GM21360 (cell line): ENCODE measurements at regions not wholly inside any gene's neighbourhood (a gene's known extent, or its start where the extent isn't known, plus 50 kb on each side); places are given as distances from the start of the nearest gene placed in this dataset.

Experiments used
- ATAC-seq: cut with Tn5 transposase; IDR thresholded peaks from one replicate; pipeline ENCODE4 v1.9.1; 2021; ENCODE audit warnings: mild to moderate bottlenecking, moderate library complexity; ENCODE audit not compliant: unreplicated experiment

DNA sequence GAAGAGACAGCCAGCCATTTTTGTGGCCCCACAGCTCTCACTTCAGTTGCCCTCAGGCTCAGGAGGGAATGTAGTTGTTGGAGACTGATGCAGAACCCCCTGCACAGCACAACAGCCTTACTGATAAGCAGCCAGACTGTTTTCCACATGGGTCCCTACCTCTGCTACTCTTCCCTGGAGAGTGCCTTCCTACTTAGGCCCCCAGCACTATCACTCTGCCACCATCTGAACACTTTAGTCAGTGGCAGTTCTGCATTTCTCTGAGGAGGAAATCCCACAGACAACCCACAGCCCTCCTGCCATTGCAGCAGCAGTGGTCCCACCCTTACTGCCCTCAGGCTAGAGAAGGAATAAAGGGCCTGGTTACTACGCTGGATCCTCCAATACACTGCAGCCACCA lies 61.8 kb upstream of the PTPRD start:
- no peak for ATAC-seq

DNA sequence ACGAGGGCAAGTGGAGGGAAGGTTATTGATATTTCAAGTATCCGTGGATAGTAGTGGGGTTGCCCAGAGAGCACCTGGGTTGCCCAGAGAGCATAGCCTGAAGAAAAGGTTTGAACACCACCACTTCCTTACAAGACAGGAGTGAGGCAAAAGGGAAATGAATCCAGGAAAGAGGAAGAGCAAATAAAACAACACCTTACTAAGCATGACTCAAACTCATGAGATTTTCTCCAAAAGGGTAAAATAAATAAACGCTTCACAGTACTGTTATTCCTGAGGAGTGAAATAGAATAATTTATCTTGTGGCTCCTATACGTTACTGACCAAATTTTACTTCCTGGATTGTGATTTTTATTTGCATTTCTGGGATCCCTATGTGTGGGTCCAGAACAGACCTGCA lies 65.2 kb upstream of the PTPRD start:
- no peak for ATAC-seq

- no peak for ATAC-seq
These were observed 66.0 kb upstream of the PTPRD start for GRCh38 chr9:10678790-10679189.

DNA sequence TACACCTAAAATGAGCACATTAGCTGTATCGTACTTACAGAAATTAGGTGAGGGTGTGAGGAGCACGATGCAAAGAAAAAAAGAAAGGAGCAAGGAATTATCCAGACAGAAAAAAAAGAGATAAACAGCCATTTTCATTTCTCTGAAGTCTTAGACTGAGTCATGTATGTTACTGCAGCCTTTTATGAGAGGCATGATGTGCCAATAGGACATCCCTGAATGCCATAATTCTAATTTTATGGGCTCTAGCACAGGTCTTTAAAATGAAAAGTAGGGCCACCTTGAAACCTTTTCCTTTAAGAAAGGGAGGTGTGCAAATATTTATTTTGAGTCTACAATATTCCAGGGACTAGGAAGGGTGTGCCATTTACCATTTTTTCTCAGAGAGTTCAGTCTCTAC lies 74.1 kb upstream of the PTPRD start:
- no peak for ATAC-seq

- no peak for ATAC-seq
These were observed 77.7 kb upstream of the PTPRD start for GRCh38 chr9:10690546-10690945.

DNA sequence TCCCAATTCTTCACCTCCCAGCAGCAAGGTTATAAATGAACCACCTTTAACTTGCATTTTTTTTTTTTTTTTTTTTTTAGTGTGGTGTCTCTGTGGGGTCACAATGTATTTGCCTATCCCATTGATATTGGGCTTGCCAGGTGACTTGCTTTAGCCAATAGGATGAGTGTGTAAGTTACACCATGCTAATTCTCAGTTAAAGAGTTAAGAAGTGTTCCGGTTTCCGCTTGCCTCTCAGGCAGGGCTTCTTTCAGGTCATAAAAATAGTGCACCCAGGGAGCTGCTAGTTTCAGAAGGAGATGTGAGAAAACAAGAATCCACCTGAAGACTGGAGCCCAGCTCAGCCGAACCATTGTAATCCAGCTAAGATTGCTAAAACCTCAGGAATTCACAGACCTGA lies 84.2 kb upstream of the PTPRD start:
- no peak for ATAC-seq

DNA sequence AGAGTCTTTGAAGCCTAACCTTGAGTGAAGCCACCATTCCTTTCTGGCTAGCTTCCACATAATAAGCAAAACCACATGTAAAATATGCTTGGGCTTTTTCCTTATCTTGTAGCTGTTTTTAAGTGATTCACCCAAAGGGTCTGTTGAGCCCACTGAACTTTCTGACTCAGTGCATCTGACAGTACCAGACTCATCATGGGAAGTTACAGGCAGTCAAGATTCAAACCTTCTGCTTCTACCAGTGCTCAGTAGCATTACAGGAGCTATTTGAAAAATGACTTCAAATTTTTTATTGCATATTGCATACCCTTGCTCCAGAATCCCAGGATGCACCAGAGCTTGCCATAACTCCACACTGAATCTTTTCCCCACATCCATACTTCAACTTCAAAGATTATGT lies 87.5 kb upstream of the PTPRD start:
- ATAC-seq: no peak

DNA sequence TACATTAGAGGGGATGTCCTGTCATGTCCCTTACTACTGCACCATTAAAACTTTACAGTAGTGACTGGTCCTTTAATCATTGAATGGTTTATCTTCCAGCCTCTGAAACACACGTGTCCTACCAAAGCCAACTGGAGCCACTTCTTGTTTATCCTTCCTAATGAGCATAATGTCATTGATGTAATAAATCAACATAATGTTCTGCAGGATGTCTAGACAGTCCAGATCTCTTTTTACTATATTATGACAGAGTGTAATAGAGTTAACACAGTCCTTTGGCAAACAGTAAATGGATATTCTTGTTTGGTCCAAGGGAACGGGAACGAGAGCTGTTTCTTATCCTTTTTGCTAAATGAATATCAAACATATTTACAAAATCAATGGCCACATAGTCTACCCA lies 88.1 kb upstream of the PTPRD start:
- no peak for ATAC-seq

DNA sequence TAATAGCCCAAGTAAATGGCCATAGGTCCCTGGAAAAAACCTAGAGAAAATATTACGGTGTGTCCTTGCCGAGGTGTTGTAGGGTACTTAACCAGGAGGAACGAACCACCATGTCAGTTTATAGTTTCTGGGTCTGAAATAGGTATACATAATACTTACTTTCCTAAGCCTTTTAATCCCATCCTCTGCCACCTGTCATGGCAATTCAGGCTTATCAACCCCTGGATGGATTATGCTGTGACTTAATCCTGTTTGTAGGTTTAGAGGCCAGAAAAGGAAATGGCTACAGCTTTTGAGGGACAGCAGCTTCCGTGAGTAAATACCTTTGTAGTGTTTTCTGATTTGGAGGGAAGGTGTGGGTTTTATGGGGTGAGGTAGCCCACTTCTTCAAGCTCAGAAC lies 89.1 kb upstream of the PTPRD start:
- ATAC-seq: no peak

DNA sequence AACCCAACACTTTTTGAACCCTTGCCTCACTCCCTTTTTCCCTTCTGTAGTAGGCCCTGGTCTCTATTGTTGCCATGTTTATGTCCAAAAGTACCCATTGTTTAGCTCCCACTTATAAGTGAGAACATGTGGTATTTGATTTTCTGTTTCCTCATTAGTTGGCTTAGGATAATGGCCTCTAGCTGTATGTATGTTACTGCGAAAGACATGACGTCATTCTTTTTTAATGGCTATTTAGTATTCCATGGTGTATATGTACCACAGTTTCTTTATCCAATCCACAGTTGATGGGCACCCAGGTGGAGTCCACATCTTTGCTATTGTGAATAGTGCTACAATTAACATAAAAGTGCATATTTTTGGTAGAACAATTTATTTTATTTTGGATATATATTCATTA lies 90.3 kb upstream of the PTPRD start:
- ATAC-seq: no peak

DNA sequence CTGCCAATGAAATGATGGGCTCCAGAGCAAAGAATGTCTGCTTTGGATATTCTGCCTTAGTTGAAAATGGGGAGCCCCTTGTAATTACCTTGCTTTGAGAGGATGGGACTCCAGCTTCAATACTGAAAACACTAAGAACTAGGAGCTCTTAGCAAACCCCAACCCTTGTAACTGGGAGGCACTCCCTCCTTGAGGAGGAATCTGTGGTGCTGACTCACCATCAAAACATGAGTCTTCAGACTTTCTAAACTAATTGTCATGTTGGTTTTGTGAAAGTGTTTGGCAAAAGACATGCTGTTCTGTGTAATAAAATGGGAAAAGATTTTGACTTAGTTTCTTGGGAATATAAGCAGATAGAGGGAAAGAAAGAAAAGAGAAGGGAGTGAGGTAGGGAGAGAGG lies 91.9 kb upstream of the PTPRD start:
- no peak for ATAC-seq

DNA sequence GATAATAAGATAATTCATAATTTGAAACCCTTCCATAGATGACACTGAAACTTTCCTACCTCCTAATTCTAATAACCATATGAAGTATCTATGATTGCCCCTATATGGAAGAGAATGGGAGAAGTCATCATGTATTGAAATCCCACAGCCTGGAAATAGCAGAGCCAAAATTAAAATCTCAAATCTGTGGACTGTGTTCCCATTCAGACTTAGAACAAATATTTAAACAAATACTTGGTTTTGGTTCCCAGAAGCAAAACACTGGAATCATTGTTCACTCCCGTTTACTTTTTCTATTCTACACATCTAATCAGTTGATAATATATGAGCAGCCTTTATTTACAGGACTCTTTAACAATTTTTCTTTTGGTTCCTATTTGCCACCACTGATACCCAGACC lies 92.6 kb upstream of the PTPRD start:
- no peak for ATAC-seq

DNA sequence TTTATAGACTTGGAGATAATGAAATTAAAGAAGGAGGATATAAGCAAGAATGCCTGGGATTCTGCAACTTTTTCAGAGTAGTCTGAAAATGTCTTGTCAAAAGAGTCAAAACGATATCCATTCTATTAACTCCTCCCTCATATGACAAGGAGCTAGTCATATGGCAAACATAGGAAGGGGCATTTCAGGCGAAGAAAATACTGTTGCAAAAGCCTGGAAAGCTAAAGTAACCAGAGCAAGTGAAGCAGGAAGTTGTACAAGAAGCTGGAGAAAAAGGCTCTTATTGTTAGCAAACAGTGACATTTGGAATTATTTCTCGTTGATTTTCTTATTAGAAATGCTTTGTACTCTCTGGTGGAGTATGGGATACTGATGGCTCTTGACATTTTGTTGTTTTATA lies 94.0 kb upstream of the PTPRD start:
- no peak for ATAC-seq

GRCh38 chr9:10721301-10721700 lies 108.5 kb upstream of the PTPRD start:
- no peak for ATAC-seq

DNA sequence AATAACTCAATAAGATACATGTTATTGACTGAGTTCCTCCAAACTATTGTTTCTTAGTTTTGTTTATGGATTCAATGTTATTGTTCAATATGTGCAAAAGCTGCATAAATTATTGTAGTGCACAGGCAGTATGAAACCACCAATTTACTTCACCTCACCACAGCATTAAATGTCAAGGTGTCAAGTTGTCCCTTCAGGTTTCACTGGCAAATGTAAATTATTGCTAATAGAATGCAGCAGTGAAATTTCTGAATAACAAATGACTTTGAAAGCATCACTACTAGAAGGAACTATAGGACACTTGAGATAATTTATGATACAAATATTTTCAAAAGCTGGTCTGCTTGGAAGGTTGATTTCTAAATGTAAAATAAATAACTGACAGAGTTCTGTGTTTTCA lies 116.4 kb upstream of the PTPRD start:
- ATAC-seq: no peak

- no peak for ATAC-seq
These were observed 131.9 kb upstream of the PTPRD start for GRCh38 chr9:10744669-10745068.

- ATAC-seq: no peak
These were observed 140.7 kb upstream of the PTPRD start for GRCh38 chr9:10753474-10753873.

DNA sequence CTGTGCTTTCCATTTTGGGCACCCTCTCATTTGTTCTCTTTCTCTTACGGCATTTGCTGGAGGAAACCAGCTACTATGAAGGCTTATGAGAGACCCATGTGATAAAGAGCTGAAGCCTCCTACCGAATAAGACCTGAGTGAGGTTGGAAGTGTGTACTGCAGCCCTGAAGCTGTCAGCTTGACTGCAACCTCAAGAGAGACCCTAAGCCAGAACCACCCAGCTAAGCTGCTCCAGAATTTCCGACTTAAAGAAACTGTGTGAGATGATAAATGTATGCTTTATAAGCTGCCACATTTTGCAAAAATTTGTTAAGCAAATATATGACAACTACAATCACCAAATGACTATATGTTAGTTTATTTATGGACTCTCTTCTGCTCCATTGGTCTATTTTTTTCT lies 151.7 kb upstream of the PTPRD start:
- no peak for ATAC-seq

DNA sequence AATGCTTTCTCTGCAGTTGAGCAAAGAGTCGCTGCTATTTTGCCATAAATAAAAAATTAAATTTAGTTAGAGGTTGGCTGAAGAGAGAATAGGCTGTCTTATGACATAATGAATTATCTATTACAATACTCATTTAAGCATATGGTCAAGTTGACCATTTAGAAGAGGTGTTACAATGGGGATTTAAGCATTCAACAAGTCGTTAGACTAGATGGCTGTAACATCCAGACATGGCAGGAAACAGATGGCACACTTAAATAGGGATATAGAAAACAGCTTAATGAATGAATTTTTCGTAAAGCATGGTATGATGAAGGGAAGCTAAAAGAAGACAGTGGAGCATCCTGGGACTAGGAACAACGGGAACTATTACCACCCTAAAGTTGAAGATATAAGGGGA lies 160.3 kb upstream of the PTPRD start:
- no peak for ATAC-seq

DNA sequence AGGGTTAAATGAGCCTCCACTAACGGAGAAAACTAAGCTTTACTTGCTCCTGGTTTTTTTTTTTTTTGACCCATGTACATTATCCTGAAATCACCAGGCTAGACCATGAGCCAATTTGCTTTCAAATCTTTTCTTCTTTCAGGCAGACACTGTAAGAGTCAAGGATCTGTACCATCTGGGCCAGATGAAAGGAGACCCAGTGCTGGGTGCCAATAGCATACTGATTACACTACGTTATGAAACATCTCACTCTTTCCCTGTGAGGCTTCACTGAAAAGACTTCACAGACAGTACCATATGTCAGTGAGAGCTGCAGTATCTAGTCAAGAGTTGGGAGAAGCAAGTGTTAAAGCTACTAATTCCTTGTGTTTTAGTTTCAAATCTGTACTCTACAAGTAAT lies 161.2 kb upstream of the PTPRD start:
- ATAC-seq: no peak

DNA sequence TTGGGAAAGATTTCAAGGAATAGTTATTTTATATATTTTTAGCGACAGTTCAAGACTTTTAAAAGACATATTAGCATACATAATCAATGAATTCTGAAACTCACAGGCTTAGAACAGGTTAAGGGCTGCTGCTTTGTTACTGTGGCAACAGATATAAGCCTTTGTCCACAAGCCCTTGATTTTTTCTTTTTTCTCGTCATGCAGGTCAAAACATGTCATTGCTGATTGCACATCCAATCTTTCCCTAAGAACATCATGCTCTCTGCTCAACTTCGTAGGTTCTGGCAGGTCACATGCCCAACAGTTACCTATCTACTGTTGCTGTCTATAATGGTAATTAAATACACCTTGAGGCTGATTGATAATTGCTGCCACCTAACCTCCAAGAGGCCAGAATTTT lies 172.5 kb upstream of the PTPRD start:
- no peak for ATAC-seq

GRCh38 chr9:10793306-10793705 lies 180.5 kb upstream of the PTPRD start:
- ATAC-seq: no peak

- ATAC-seq: no peak
These were observed 191.7 kb upstream of the PTPRD start for GRCh38 chr9:10804486-10804885.

- ATAC-seq: no peak
These were observed 194.1 kb upstream of the PTPRD start for GRCh38 chr9:10806868-10807267.
